PC-3 (cell line): ENCODE measurements at regions not wholly inside any gene's neighbourhood (a gene's known extent, or its start where the extent isn't known, plus 50 kb on each side); places are given as distances from the start of the nearest gene placed in this dataset.

Experiments used
- ATAC-seq: fragments of 200-7000 bp; cut with Tn5 transposase; 2 replicates; pipeline ENCODE4 v1.9.1; 2020; ENCODE audit warnings: mild to moderate bottlenecking, moderate library complexity
- BruUV-seq: library from RNA; stranded (reverse); fragments of 400-500 nt; replicated peaks from 2 replicates; lab custom pipeline; 2021; lab: Mats Ljungman, UMichigan
- CTCF ChIA-PET: fragments of 300-600 bp; sonication (Branson Sonifier 250); formaldehyde crosslinking; loops from one replicate; lab custom pipeline; 2022; ENCODE audit warnings: antibody characterized with exemption; lab: Charles Lee
- POLR2A ChIA-PET: fragments of 300-600 bp; sonication (Branson Sonifier 250); formaldehyde crosslinking; loops from one replicate; lab custom pipeline; 2022; ENCODE audit warnings: antibody characterized with exemption; ENCODE audit not compliant: unreplicated experiment; lab: Charles Lee
- DNase-seq: peaks from one replicate; pipeline ENCODE4 v3.0.0-alpha.2; 2015
- H2AFZ ChIP-seq: fragments of 300-600 bp; sonication (generic); 2 replicates; pipeline ENCODE4 v1.6.0; 2016; ENCODE audit warnings: antibody characterized with exemption, low read length
- H3F3A ChIP-seq: fragments of 300-600 bp; sonication (generic); one replicate; pipeline ENCODE4 v1.6.0; 2017; ENCODE audit warnings: antibody characterized with exemption, low read length, control low read depth, mild to moderate bottlenecking; ENCODE audit not compliant: unreplicated experiment
- H3K27ac ChIP-seq: fragments of 300-600 bp; sonication (generic); 2 replicates; pipeline ENCODE4 v1.5.1; 2016; ENCODE audit warnings: mild to moderate bottlenecking, low read length
- H3K27me3 ChIP-seq: fragments of 300-600 bp; sonication (generic); 2 replicates; pipeline ENCODE4 v1.6.1; 2016; ENCODE audit warnings: low read length, mixed read lengths
- H3K36me3 ChIP-seq: fragments of 300-600 bp; sonication (generic); 2 replicates; pipeline ENCODE4 v1.6.1; 2016; ENCODE audit warnings: low read depth, mixed run types, low read length, mixed read lengths
- H3K4me1 ChIP-seq: fragments of 300-600 bp; sonication (generic); 2 replicates; pipeline ENCODE4 v1.5.1; 2016; ENCODE audit warnings: low read length; ENCODE audit not compliant: insufficient read depth
- H3K4me2 ChIP-seq: fragments of 300-600 bp; sonication (generic); 2 replicates; pipeline ENCODE4 v1.6.0; 2016; ENCODE audit warnings: low read length
- H3K4me3 ChIP-seq: fragments of 300-600 bp; sonication (generic); 2 replicates; pipeline ENCODE4 v1.5.1; 2016; ENCODE audit warnings: mild to moderate bottlenecking, low read length, mixed read lengths
- H3K79me2 ChIP-seq: fragments of 300-600 bp; sonication (generic); 2 replicates; pipeline ENCODE4 v1.6.1; 2017; ENCODE audit warnings: low read length, mixed read lengths
- H3K9ac ChIP-seq: fragments of 300-600 bp; sonication (generic); 2 replicates; pipeline ENCODE4 v1.6.0; 2016; ENCODE audit warnings: mild to moderate bottlenecking, low read length
- H3K9me2 ChIP-seq: fragments of 300-600 bp; sonication (generic); replicated peaks from 2 replicates; pipeline ENCODE4 v1.6.1; 2016; ENCODE audit warnings: mixed run types, low read length, mixed read lengths
- H3K9me3 ChIP-seq: fragments of 300-600 bp; sonication (generic); 2 replicates; pipeline ENCODE4 v1.6.1; 2016; ENCODE audit warnings: low read length, mixed read lengths
- H4K20me1 ChIP-seq: fragments of 300-600 bp; sonication (generic); 2 replicates; pipeline ENCODE4 v1.6.1; 2016; ENCODE audit warnings: low read length, mixed read lengths
- EZH2 ChIP-seq: fragments of 300-600 bp; sonication (generic); IDR thresholded peaks from one replicate; pipeline ENCODE4 v1.6.1; 2017; ENCODE audit warnings: antibody characterized with exemption, mild to moderate bottlenecking, low read length; ENCODE audit not compliant: unreplicated experiment
- EZH2phosphoT487 ChIP-seq: fragments of 300-600 bp; sonication (generic); IDR thresholded peaks from 2 replicates; pipeline ENCODE4 v1.6.1; 2018; ENCODE audit warnings: mild to moderate bottlenecking, antibody characterized with exemption, low read length, borderline replicate concordance
- intact Hi-C: fragments of 100-400 bp; cut with micrococcal nuclease; formaldehyde crosslinking; loops from 2 replicates; pipeline ENCODE4 v1.9.0; 2023
- TF ChIP-seq, protein P1 (sequence below): fragments of 300-600 bp; sonication (generic); conservative IDR thresholded peaks from 2 replicates; pipeline ENCODE4 v1.5.1; 2017; ENCODE audit warnings: antibody characterized with exemption, low read depth, mild to moderate bottlenecking, low read length

DNA sequence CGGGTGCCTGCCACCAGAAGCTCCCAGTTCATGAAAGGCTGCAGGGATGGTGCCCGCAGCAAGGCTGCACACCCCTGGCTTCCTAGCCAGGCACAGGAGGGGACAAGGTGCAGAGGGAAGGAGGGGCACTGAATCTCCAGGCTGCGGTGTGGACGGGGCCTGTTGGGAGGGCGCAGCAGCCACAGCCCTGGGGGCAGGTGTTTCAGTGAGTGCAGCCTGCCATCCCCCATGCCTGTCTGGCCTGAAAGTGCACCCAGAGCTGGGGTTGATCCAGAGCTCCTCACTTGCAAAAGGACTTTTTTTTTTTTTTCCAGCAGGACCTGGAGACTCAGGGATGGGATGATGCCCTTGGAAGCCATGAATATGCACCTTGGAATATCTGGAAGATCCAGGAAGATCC lies 153.7 kb upstream of the C1orf174 start:
- Histone ChIP-seq H3K4me3 (no peak overlapping the region), H3K27ac (no peak overlapping the region), H3K9ac (no peak overlapping the region), H3K9me3 (no peaks in the 10 kb centered on the region), H3K36me3 (no peaks in the 10 kb centered on the region), H3F3A (no peaks in the 10 kb centered on the region), H3K9me2 (no peaks in the 10 kb centered on the region), H3K4me1 (no peaks in the 10 kb centered on the region), H4K20me1 (no peaks in the 10 kb centered on the region), H3K79me2 (no peaks in the 10 kb centered on the region), H3K4me2 (no peak overlapping the region), H3K27me3 (peaks cover 88% of the 10 kb centered on the region), H2AFZ (no peak overlapping the region)
- TF ChIP-seq EZH2 (no peak), EZH2phosphoT487 (no peak)
- TF ChIP-seq, protein P1, sequence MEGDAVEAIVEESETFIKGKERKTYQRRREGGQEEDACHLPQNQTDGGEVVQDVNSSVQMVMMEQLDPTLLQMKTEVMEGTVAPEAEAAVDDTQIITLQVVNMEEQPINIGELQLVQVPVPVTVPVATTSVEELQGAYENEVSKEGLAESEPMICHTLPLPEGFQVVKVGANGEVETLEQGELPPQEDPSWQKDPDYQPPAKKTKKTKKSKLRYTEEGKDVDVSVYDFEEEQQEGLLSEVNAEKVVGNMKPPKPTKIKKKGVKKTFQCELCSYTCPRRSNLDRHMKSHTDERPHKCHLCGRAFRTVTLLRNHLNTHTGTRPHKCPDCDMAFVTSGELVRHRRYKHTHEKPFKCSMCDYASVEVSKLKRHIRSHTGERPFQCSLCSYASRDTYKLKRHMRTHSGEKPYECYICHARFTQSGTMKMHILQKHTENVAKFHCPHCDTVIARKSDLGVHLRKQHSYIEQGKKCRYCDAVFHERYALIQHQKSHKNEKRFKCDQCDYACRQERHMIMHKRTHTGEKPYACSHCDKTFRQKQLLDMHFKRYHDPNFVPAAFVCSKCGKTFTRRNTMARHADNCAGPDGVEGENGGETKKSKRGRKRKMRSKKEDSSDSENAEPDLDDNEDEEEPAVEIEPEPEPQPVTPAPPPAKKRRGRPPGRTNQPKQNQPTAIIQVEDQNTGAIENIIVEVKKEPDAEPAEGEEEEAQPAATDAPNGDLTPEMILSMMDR, result no peak
- CTCF ChIA-PET, result no interaction called here
- POLR2A ChIA-PET, result no interaction called here
- DNase-seq (no peak), ATAC-seq (no peak)
- no TSS peak for BruUV-seq
- intact Hi-C loops, result no loop called here

DNA sequence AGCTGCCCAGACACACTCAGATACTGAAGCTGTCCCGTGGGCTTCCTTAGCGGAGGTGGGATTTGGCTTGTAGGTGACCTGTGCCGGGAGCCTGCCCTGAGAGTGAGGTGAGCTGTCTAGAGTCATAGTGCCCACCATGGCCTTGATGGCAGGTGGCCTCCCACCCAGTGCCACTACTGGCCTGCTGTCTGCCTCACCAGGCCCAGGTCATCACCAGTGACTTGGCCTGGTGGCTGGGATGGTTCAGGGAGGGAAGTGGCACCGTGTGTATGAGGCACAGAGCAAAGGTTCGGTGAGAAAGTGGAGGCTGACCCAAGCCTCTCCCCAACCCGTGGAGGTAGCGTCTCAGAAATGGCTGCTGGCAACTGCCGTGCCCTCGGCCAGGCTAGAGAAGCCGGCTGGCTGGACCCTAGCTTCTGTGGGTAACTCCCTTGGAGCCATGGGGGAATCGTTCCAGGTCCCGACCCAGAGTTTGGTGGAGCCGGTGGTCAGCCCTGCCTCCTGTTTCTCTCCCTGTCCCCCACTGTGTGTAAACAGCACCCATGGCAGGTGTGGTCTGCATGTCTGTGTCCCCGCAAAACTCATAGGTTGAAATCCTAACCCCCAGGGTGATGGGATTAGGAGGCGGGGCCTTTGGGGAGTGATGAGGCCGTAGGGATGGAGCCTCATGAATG lies 155.4 kb upstream of the C1orf174 start:
- no peaks in the 10 kb centered on the region for H3K79me2 ChIP-seq
- no peak overlapping the region for H3K4me2 ChIP-seq
- no peak overlapping the region for H3K4me3 ChIP-seq
- TF ChIP-seq, protein P1, result no peak
- TF ChIP-seq EZH2 (no peak), EZH2phosphoT487 (no peak)
- DNase-seq (no peak), ATAC-seq (no peak)
- H2AFZ ChIP-seq, result no peak overlapping the region
- H3K9me2 ChIP-seq, result no peaks in the 10 kb centered on the region
- no peak overlapping the region for H3K27ac ChIP-seq
- H3K9me3 ChIP-seq, result no peaks in the 10 kb centered on the region
- ChIA-PET POLR2A (no interaction called here), CTCF (no interaction called here)
- BruUV-seq, result no TSS peak
- H3K9ac ChIP-seq, result no peak overlapping the region
- no peaks in the 10 kb centered on the region for H3F3A ChIP-seq
- no peaks in the 10 kb centered on the region for H3K36me3 ChIP-seq
- intact Hi-C loops, result no loop called here
- peaks cover 81% of the 10 kb centered on the region for H3K27me3 ChIP-seq
- H3K4me1 ChIP-seq, result no peaks in the 10 kb centered on the region
- no peaks in the 10 kb centered on the region for H4K20me1 ChIP-seq

DNA sequence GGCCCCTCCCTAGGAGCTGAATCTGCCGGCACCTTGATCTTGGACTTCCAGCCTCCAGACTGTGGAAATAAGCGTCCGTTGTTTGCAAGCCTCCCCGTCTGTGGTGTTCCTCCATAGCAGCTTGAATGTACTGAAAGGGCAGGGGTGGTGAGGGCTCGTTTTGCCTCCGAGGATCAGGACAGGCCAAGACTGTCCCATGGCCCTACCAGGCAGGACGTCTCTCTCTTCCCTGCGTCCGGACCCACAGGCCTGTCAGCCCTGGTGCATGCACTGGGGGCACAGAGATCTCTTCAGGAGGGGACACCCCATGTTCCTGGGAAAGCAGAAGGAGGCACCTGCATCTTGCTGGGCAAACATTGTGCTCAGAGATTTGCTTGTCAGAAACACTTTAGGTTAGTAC lies 156.3 kb upstream of the C1orf174 start:
- TF ChIP-seq EZH2phosphoT487, result no peak
- TF ChIP-seq, protein P1, result no peak
- H4K20me1 ChIP-seq, result no peaks in the 10 kb centered on the region
- H3K9me3 ChIP-seq, result no peaks in the 10 kb centered on the region
- DNase-seq (no peak), ATAC-seq (no peak)
- H3K27me3 ChIP-seq, result peaks cover 81% of the 10 kb centered on the region
- H3K9me2 ChIP-seq, result no peaks in the 10 kb centered on the region
- no peaks in the 10 kb centered on the region for H3F3A ChIP-seq
- H3K27ac ChIP-seq, result no peak overlapping the region
- ChIA-PET CTCF (no interaction called here), POLR2A (no interaction called here)
- no peak overlapping the region for H3K4me2 ChIP-seq
- H2AFZ ChIP-seq, result no peak overlapping the region
- BruUV-seq, result no TSS peak
- H3K9ac ChIP-seq, result no peak overlapping the region
- intact Hi-C loops, result no loop called here
- no peaks in the 10 kb centered on the region for H3K4me1 ChIP-seq
- no peak overlapping the region for H3K4me3 ChIP-seq
- H3K79me2 ChIP-seq, result no peaks in the 10 kb centered on the region
- H3K36me3 ChIP-seq, result no peaks in the 10 kb centered on the region
